Urinary bladder (tissue), 3 donors: ENCODE measurements at regions not wholly inside any gene's neighbourhood (a gene's known extent, or its start where the extent isn't known, plus 50 kb on each side); places are given as distances from the start of the nearest gene placed in this dataset.

Experiments used
- DNase-seq: peaks from one replicate; pipeline ENCODE4 v3.0.0-alpha.2; 2015; ENCODE audit errors: extremely low spot score
- H3K27ac ChIP-seq: one replicate; pipeline ENCODE4 v1.5.1; 2013; ENCODE audit warnings: low read depth, mild to moderate bottlenecking, moderate library complexity
- H3K36me3 ChIP-seq: one replicate; pipeline ENCODE4 v1.6.1; 2013; ENCODE audit warnings: mild to moderate bottlenecking, moderate library complexity; ENCODE audit not compliant: insufficient read depth
- H3K4me1 ChIP-seq: one replicate; pipeline ENCODE4 v1.6.1; 2013; ENCODE audit warnings: mild to moderate bottlenecking, moderate library complexity; ENCODE audit not compliant: insufficient read depth
- H3K4me3 ChIP-seq: one replicate; pipeline ENCODE4 v1.5.1; 2013; ENCODE audit warnings: low read depth, low read length
- WGBS: extraction: QIAGEN DNeasy Blood & Tissue Kit; methylation state at CpG from one replicate; pipeline ENCODE4 v1.1.7; 2013; 5-methylcytosine and 5-hydroxymethylcytosine counted together
- donor health status: healthy with polysubstance abuse.
- donor health status: healthy.

DNA sequence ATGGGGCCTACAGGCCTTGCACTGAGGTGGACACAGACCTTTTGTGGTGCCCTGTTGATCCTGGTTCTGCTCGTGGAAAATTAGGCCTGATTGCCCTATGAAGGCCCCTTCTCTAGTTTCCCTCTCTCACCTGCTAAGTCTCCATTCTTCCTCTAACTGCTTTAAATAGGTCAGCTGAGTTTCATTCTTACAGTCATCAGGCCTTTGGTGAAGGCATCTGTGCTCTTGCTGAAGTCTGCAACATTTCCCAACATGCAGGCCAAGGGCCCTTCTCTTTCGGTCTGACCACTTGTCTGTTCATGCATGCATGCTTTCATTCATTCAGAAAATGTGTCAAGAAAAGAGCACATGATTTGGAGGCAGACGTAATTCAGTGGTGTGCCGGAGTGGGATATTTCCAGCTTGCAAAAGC, 244.0 kb downstream of the BUB3 start:
- no peaks in the 10 kb centered on the region for H3K36me3 ChIP-seq
- H3K27ac ChIP-seq = no peak overlapping the region
- H3K4me1 ChIP-seq = no peaks in the 10 kb centered on the region
- no peak overlapping the region for H3K4me3 ChIP-seq
- no peak for DNase-seq
- WGBS = 56% methylated on average over 4 of the region's 4 CpGs

DNA sequence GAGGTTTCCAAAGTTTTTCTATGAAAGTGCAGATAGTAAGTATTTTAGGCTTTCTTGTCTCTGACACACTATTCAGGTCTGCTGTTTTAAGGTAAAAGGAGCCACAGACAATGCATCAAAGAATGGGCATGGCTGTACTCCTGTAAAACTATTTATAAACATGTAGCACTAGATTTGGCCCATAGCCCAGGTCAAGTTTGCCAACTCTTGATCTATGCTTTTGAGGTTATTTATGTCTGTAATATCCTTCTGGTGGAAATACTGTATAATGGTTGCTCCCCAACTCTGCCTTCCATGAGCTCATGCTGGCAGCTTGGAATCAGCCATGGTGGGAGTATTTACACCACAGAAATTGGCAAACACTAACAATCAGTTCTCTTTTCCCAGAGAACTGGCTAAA, 244.6 kb downstream of the BUB3 start:
- Histone ChIP-seq H3K4me1 (no peaks in the 10 kb centered on the region), H3K36me3 (no peaks in the 10 kb centered on the region), H3K27ac (no peak overlapping the region), H3K4me3 (no peak overlapping the region)
- DNase-seq = no peak

DNA sequence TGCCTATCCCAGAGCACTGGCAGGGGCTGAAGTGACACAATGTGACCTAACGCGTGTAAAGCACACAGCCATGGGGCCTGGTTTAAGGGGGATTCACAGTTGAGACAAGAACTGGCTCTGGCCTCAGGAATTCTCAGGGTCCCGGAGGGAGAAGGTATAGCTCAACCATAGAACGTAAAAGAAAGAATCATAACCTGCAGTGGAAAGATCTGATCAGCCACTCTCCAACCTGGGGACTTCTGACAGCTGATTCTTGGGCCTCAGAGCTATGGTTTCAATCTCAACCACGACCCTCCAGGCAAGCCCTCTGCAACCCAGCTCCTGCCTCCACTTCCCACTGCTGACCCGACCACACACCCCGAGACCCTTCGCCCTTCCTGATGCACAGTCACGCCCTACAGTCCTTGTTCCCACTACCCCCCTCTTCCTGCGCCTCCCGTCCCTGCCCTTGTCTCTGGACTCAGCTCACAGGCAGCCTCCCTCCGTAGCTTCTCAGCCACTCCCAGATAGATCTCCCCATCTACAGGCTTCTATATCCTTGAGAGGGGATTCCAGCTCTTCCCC, 245.2 kb downstream of the BUB3 start:
- no peaks in the 10 kb centered on the region for H3K4me1 ChIP-seq
- no peaks in the 10 kb centered on the region for H3K36me3 ChIP-seq
- DNase-seq = no peak
- H3K27ac ChIP-seq = no peak overlapping the region
- no peak overlapping the region for H3K4me3 ChIP-seq
- WGBS = 91% methylated on average over 12 of the region's 12 CpGs

DNA sequence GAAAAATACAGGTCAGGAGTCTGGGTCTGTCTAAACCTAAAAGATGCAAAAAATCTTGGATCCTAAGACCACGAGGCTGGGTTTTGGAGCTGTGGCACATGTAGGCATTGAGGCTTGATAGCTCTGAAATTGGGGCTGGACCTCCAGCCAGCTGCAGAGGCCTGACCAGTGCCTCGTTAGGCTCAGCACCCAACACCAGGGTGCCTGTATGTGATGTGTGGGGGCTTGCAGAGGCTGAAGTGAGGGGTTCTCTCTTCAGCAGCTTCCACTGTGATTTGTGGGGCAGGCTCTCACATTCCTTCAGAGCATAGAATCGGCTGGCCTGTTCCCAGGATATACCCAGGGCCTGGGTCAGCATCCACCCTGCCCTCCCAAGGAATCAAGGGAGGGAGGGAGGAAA, 247.8 kb downstream of the BUB3 start:
- Histone ChIP-seq H3K4me3 (no peak overlapping the region), H3K4me1 (no peaks in the 10 kb centered on the region), H3K27ac (no peak overlapping the region), H3K36me3 (no peaks in the 10 kb centered on the region)
- no peak for DNase-seq
- 70% methylated on average over 3 of the region's 3 CpGs for WGBS

DNA sequence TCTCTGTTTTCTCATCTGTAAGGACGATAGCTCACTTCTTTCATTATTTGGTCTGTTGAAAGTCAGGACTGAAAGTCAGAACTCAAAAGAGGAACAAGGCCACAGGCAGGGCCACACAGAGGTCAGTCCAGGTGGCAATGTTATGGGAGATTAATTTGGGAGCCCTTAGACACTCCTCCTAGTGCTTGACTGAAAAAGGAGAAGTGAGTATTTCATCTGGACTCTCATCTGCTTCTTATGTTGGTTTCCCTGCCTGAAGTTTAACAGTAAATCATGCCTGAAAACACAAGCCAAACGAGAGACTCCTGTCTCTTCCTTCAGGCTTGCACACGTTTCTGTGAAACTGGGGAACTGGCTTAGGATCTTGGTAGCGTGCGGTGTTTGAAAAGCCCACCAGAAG, 248.5 kb downstream of the BUB3 start:
- H3K4me3 ChIP-seq = no peak overlapping the region
- 69% methylated on average over 5 of the region's 5 CpGs for WGBS
- no peaks in the 10 kb centered on the region for H3K4me1 ChIP-seq
- H3K36me3 ChIP-seq = no peaks in the 10 kb centered on the region
- DNase-seq = no peak
- no peak overlapping the region for H3K27ac ChIP-seq

DNA sequence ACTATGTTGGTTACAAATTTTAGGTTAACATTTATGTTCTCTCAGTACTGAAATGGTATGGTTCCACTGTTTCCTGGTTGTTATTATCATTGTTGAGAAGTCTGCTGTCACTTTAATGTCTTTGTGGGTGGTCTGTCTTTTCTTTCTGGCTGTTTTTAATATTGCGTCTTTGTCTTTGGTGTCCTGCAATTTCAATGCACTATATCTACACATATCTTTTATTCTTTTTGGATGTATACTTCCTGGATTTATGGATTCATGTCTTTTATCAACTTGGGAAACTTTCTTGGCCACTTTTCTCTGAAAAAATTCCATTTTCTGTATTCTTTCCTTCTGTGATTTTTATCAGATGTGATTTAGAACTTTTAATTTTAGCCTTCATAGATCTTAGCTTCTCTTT, 250.2 kb downstream of the BUB3 start:
- DNase-seq = no peak
- 94% methylated on average over 1 of the region's 1 CpG for WGBS
- no peaks in the 10 kb centered on the region for H3K4me1 ChIP-seq

DNA sequence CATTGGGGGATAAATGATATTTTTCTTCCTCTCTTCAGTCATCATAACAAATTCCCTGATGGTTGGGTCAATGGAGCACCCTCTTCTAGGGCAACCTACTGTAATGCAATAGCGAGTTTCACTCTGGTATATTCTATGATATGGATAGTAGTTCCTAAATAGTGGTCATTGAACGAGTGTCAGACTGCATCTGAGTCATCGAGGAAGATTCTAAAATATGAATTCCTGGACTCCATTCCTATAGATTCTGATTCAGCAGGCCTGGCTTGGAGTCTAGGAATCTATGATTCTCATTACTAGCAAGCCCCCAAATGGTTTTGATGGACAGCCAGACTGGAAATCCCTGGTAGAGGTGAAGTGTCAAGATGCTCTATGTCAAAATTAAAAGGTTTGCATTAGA, 254.5 kb downstream of the BUB3 start:
- no peak overlapping the region for H3K27ac ChIP-seq
- no peaks in the 10 kb centered on the region for H3K36me3 ChIP-seq
- no peak overlapping the region for H3K4me3 ChIP-seq
- no peak for DNase-seq
- 83% methylated on average over 3 of the region's 3 CpGs for WGBS
- no peaks in the 10 kb centered on the region for H3K4me1 ChIP-seq

More for the DNA sequence above, 250.2 kb downstream of the BUB3 start:
- H3K4me3 ChIP-seq = no peak overlapping the region
- no peak overlapping the region for H3K27ac ChIP-seq
- no peaks in the 10 kb centered on the region for H3K36me3 ChIP-seq

DNA sequence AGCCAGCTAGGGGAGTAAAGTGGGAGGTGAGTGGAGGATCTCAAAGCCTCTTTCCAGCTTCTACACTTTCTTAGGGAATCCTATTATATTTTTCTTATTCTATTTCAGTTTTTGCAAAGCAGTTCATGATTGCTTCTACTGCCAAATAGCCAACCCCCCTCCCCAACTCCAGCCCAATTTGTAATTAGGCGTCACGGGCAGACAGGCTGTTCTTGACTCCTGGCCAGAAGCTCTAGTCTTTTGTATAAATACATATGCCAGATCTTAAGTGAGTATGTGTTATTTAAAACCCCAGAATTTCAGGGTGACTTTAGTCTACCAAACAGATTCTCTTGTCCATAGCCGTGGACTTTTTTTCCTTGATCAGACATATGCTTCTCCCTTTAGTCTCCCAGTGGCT, 255.2 kb downstream of the BUB3 start:
- H3K4me1 ChIP-seq = no peaks in the 10 kb centered on the region
- 46% methylated on average over 3 of the region's 3 CpGs for WGBS
- no peak overlapping the region for H3K27ac ChIP-seq
- H3K36me3 ChIP-seq = no peaks in the 10 kb centered on the region
- no peak overlapping the region for H3K4me3 ChIP-seq
- DNase-seq = no peak

DNA sequence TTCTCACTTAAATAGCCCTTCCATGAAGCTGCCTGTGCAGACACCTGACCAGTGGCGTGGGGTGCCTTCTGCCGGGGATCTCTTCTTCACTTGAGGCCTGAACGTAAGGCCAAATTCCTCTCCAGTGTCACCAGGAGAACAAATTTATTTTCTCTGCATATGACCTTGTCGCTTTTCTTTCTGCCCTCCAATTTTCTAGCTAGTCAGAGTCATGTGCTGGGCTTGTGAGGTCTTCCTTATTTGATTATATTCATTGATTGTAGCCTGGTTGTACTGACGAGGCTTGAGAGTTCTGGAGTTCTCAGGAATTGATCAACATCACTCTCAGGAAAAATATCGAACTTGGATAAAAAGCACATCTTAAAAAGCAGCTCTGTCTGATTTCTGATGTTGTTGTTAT, 255.7 kb downstream of the BUB3 start:
- H3K4me1 ChIP-seq = no peaks in the 10 kb centered on the region
- no peaks in the 10 kb centered on the region for H3K36me3 ChIP-seq
- H3K4me3 ChIP-seq = no peak overlapping the region
- 85% methylated on average over 6 of the region's 6 CpGs for WGBS
- no peak overlapping the region for H3K27ac ChIP-seq
- DNase-seq = no peak

DNA sequence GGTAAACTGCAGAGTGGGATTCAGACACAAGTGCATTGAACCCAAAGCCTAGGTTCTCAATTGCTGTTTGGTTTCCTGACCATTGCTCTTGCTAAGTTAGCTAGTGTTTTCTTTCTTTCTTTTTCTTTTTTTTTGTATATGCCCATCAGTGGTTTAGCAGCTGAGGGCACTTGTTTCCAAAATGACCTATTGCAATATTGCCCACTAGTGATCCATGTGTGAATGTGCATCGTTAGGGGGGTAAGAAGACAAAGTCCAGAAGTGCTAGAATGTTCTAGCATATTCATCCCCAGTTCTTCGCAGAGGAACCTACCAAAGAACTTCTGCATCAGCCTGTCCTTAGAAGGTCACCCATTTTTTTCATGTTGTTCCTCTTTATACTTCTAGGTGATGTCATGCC, 252.8 kb upstream of the GPR26 start:
- no peak overlapping the region for H3K27ac ChIP-seq
- no peaks in the 10 kb centered on the region for H3K4me1 ChIP-seq
- no peak overlapping the region for H3K4me3 ChIP-seq
- 88% methylated on average over 2 of the region's 2 CpGs for WGBS
- no peak for DNase-seq
- no peaks in the 10 kb centered on the region for H3K36me3 ChIP-seq

DNA sequence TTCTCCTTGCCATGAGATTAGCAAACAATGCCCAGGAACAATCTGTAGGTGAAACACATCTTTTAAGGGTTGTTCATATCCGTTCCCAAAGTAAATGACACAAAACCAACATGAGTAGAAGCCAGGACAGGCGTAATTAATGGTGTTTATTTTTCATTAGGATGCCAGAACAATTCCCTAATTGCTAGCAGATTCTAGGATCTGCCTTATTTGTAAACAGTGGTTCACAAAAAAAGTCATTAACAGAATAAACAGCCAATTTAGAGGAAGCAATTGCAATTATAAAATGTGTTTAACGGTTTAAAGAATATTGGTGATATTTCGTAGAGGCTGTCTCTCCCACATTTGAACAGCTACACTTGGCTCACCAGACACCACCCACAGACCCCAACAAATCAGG, 250.6 kb upstream of the GPR26 start:
- Histone ChIP-seq H3K4me3 (no peak overlapping the region), H3K27ac (no peak overlapping the region), H3K36me3 (no peaks in the 10 kb centered on the region), H3K4me1 (no peaks in the 10 kb centered on the region)
- 53% methylated on average over 4 of the region's 4 CpGs for WGBS
- DNase-seq = no peak

DNA sequence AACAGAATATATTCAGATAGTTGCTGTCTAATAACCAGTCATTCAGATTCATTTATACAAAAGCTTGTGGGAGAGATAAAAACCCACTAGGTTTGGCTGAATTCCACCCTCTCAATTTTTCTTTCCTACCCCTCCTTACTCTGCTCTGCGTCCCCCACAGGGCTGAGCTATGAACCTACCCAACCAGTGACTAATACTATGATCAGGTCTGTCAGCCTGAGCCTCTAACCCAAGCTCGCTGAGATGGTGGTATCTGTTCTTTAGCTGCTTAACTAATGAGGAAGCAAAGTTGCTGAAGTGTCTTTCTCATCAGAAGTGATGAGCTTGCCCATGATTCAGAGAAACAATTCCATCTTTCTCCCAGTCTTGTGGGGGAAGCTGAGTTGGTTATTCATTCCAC, 248.7 kb upstream of the GPR26 start:
- H3K36me3 ChIP-seq = no peaks in the 10 kb centered on the region
- 81% methylated on average over 2 of the region's 2 CpGs for WGBS
- no peaks in the 10 kb centered on the region for H3K4me1 ChIP-seq
- no peak overlapping the region for H3K27ac ChIP-seq
- no peak for DNase-seq
- H3K4me3 ChIP-seq = no peak overlapping the region

DNA sequence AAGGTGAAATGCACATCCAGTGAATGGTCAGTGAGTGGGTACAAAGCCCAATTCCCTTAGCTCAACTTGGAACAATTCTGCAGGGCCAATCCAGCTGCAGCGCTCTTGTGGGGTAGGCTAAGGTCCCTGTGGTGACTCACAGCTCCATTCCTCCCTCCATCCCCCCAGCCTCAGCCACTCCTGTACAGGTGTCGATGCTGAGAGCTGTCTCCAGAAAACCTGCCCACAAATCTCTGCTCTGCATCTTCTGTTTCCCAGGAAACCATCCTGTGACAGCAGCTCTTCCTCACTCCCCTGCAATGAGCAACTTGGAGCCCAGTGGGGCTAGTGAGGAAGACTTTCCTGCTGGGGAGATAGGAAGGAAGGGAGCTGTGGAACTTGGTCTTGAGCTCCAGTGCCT, 244.7 kb upstream of the GPR26 start:
- WGBS = 82% methylated on average over 2 of the region's 2 CpGs
- no peak for DNase-seq
- no peaks in the 10 kb centered on the region for H3K36me3 ChIP-seq

DNA sequence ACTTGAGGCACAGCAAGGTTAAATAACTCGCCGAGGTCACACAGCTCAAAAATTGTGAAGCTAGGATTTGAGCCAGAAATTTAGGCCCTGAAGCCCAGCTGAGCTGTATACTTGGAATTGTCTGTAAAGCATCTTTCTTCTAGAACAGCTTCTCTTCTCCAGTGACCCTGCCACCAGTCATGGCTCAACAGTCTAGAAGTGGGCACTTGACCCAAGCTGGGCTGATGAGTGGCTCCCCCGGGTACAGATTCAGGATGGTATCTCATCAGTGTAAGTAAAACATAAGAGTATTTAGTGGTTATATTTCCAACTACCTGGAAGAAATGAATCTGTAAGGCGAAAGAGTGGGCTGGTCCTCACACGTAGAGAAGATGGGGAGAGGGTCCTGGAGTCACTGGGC, 243.9 kb upstream of the GPR26 start:
- H3K27ac ChIP-seq = no peak overlapping the region
- H3K36me3 ChIP-seq = no peaks in the 10 kb centered on the region
- H3K4me1 ChIP-seq = no peaks in the 10 kb centered on the region
- DNase-seq = no peak
- no peak overlapping the region for H3K4me3 ChIP-seq
- WGBS = 88% methylated on average over 5 of the region's 5 CpGs

More for the DNA sequence above, 244.7 kb upstream of the GPR26 start:
- H3K4me1 ChIP-seq = no peaks in the 10 kb centered on the region
- H3K27ac ChIP-seq = no peak overlapping the region
- no peak overlapping the region for H3K4me3 ChIP-seq

DNA sequence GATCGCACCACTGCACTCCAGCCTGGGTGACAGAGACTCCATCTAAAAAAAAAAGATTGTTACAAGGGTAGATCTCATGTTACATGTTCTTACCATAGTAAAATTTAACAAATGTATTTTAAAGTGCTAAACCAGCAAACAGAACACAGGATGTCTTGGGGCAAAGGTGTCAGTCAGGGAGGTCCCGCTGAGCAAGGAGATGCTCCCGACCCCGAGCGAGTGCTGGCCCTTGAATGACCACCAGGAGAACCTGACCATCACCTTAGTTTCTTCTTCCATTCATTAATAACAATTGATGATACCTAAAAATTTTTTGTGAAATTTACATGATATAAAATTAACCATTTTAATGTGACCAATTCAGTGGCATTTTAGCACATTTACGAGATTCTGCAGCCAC, 241.6 kb upstream of the GPR26 start:
- Histone ChIP-seq H3K4me3 (no peak overlapping the region), H3K4me1 (no peaks in the 10 kb centered on the region), H3K36me3 (no peaks in the 10 kb centered on the region), H3K27ac (no peak overlapping the region)
- DNase-seq = no peak
- WGBS = 89% methylated on average over 6 of the region's 6 CpGs
